B cell (primary cell): ENCODE measurements at regions not wholly inside any gene's neighbourhood (a gene's known extent, or its start where the extent isn't known, plus 50 kb on each side); places are given as distances from the start of the nearest gene placed in this dataset.
A peak's percentile ranks its signal among the peaks of the same experiment; 100 is the strongest.

Source experiments
- ATAC-seq: fragments of 200-7000 bp; cut with Tn5 transposase; one replicate; pipeline ENCODE4 v1.10.0; 2021; ENCODE audit warnings: low read depth, mild to moderate bottlenecking, moderate number of reproducible peaks, moderate library complexity
- CTCF ChIA-PET: fragments of 350-600 bp; sonication (Branson Sonifier 250); formaldehyde crosslinking; loops from one replicate; lab custom pipeline; 2021; ENCODE audit warnings: antibody characterized with exemption, inconsistent platforms; lab: Charles Lee
- POLR2A ChIA-PET: fragments of 350-600 bp; sonication (Branson Sonifier 250); formaldehyde crosslinking; loops from one replicate; lab custom pipeline; 2021; ENCODE audit warnings: antibody characterized with exemption; lab: Charles Lee
- DNase-seq: peaks from one replicate; pipeline ENCODE4 v3.0.0; 2013
- H2AFZ ChIP-seq: 2 replicates; pipeline ENCODE4 v1.6.1; 2012; ENCODE audit warnings: mild to moderate bottlenecking, low read depth, low read length; ENCODE audit not compliant: insufficient read depth, poor library complexity, severe bottlenecking
- H3K27ac ChIP-seq, 2 donors: 1 replicate in 1 of 2; 2 replicates in 1 of 2; pipeline ENCODE4 v1.5.1; 2012 to 2013; ENCODE audit warnings: low read length in 2 of 2, mild to moderate bottlenecking in 2 of 2, moderate library complexity in 1 of 2
- H3K27me3 ChIP-seq, 4 experiments: fragments of 200-600 bp in 1 of 4; sonication (generic) in 1 of 4; replicated peaks in 1 of 4; 1 replicate in 2 of 4; 2 replicates in 2 of 4; pipeline versions ENCODE4 v1.6.1 to v1.7.0; 2013 to 2016; ENCODE audit warnings: low read length in 3 of 4, mild to moderate bottlenecking in 2 of 4, mixed read lengths in 1 of 4, moderate library complexity in 1 of 4; ENCODE audit not compliant: insufficient read depth in 4 of 4, control insufficient read depth in 3 of 4; ENCODE audit errors: control extremely low read depth in 1 of 4
- H3K36me3 ChIP-seq, 2 experiments: replicated peaks in 1 of 2; 1 replicate in 1 of 2; 2 replicates in 1 of 2; pipeline versions ENCODE4 v1.6.1 to v1.7.1; 2013; ENCODE audit warnings: low read length in 1 of 2; ENCODE audit not compliant: insufficient read depth in 2 of 2, control insufficient read depth in 1 of 2; ENCODE audit errors: control extremely low read depth in 1 of 2, extremely low read depth in 1 of 2
- H3K4me1 ChIP-seq, 2 donors: fragments of 200-600 bp in 1 of 2; sonication (generic) in 1 of 2; 1 replicate in 1 of 2; 2 replicates in 1 of 2; pipeline versions ENCODE4 v1.5.1 to v1.6.1; 2013 to 2017; ENCODE audit warnings: low read length in 2 of 2; ENCODE audit not compliant: control insufficient read depth in 2 of 2, insufficient read depth in 2 of 2
- H3K4me2 ChIP-seq: replicated peaks from 2 replicates; pipeline ENCODE3; 2012; ENCODE audit warnings: mild to moderate bottlenecking, low read depth, low read length; ENCODE audit not compliant: poor library complexity, severe bottlenecking
- H3K4me3 ChIP-seq, 5 experiments: fragments of 200-600 bp in 1 of 5; sonication (generic) in 1 of 5; 1 replicate in 3 of 5; 2 replicates in 2 of 5; pipeline versions ENCODE4 v1.5.1 to v1.7.0; 2011 to 2016; ENCODE audit warnings: low read length in 4 of 5, mild to moderate bottlenecking in 4 of 5, low read depth in 2 of 5, control low read depth in 1 of 5, moderate library complexity in 1 of 5; ENCODE audit not compliant: insufficient read depth in 1 of 5; ENCODE audit errors: control extremely low read depth in 1 of 5, extremely low read depth in 1 of 5
- H3K79me2 ChIP-seq: fragments of 200-600 bp; sonication (generic); one replicate; pipeline ENCODE4 v1.6.0; 2016; ENCODE audit warnings: low read length; ENCODE audit not compliant: control insufficient read depth, insufficient read depth
- H3K9ac ChIP-seq: fragments of 200-600 bp; sonication (generic); 2 replicates; pipeline ENCODE4 v1.6.1; 2017; ENCODE audit warnings: mild to moderate bottlenecking, low read length, moderate library complexity
- H3K9me3 ChIP-seq, 3 donors: one replicate each; pipeline versions ENCODE4 v1.6.1 to v1.7.1; 2013; ENCODE audit warnings: low read length in 2 of 3; ENCODE audit not compliant: control insufficient read depth in 2 of 3, insufficient read depth in 1 of 3; ENCODE audit errors: control extremely low read depth in 1 of 3
- H4K20me1 ChIP-seq: 2 replicates; pipeline ENCODE4 v1.6.0; 2012; ENCODE audit warnings: mild to moderate bottlenecking, low read length; ENCODE audit not compliant: insufficient read depth, control insufficient read depth, poor library complexity, severe bottlenecking
- H3K27ac Mint-ChIP-seq: one replicate; pipeline ENCODE4 v1.8.0; 2021; ENCODE audit warnings: mixed read lengths
- H3K27me3 Mint-ChIP-seq: one replicate; pipeline ENCODE4 v1.8.0; 2021; ENCODE audit warnings: mixed read lengths
- H3K4me1 Mint-ChIP-seq: one replicate; pipeline ENCODE4 v1.8.0; 2021; ENCODE audit warnings: mixed read lengths
- H3K4me3 Mint-ChIP-seq: one replicate; pipeline ENCODE4 v1.8.0; 2021; ENCODE audit warnings: mixed read lengths
- H3K9me3 Mint-ChIP-seq: one replicate; pipeline ENCODE4 v1.8.0; 2022; ENCODE audit warnings: mixed read lengths; ENCODE audit not compliant: insufficient read depth
- EZH2 ChIP-seq: IDR thresholded peaks from 2 replicates; pipeline ENCODE4 v1.6.1; 2012; ENCODE audit warnings: borderline replicate concordance, low read depth, mild to moderate bottlenecking, moderate library complexity, low read length; ENCODE audit not compliant: insufficient read depth, poor library complexity, severe bottlenecking
- WGBS: methylation state at CpG from one replicate; pipeline ENCODE4 v1.1.5; 2013; ENCODE audit warnings: missing lambda C conversion rate; ENCODE audit not compliant: insufficient coverage; 5-methylcytosine and 5-hydroxymethylcytosine counted together
- intact Hi-C: fragments of 100-400 bp; cut with micrococcal nuclease; formaldehyde crosslinking; loops from one replicate; pipeline ENCODE4 v1.10.0; 2022
- TF ChIP-seq, protein P1 (sequence below): fragments of 200-600 bp; IDR thresholded peaks from one replicate; pipeline ENCODE4 v1.8.0; 2022; ENCODE audit warnings: antibody characterized with exemption, mild to moderate bottlenecking

DNA sequence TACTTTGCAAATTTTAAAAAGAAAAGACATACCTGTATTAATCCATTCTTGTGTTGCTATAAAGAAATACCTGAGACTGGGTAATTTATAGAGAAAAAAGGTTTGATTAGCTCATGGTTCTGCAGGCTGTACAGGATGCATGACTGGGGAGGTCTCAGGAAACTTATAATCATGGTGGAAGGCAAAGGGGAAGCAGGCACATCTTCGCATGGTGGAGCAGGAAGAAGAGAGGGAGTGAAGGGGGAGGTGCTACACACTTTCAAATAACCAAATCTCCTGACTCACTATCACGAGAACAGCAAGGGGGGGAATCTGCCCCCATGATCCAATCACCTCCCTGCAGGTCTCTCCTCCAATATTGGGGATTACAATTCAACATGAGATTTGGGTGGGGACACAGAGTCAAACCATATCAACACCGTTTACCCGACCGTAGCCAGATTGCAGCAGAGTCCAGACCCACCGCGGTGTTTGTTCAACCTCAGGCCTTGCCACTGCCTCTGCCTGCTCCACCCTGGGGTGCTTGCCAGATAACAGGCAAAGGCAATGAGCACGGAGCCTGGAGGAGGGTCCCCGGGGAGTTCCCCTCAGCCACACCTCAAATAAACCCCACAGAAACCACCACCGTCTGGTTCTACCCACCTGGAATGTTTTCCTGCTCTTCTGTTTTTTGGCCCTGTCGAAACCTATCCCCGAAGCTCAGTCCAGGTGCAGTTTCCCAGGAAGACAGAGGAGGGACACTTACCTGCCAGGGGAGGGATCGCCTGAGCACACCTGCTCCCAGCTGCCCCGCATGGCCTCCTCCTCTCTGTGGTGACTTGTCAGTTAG, 142.2 kb upstream of the AFDN start:
- intact Hi-C loops: no loop called here
- Histone ChIP-seq H3K27me3 (peaks cover 0 to 44% (median 1%) of the 10 kb centered on the region in 4 experiments), H3K4me2 (no peak overlapping the region), H3K4me3 (no peak overlapping the region), H2AFZ (no peak overlapping the region), H3K79me2 (no peaks in the 10 kb centered on the region), H3K36me3 (no peaks in the 10 kb centered on the region), H3K9ac (no peak overlapping the region), H4K20me1 (no peaks in the 10 kb centered on the region), H3K27ac (no peak overlapping the region), H3K4me1 (peaks cover 0 to 5% of the 10 kb centered on the region in 2 donors), H3K9me3 (peaks cover 0 to 10% (median 0%) of the 10 kb centered on the region in 3 donors)
- DNase-seq (no peak), ATAC-seq (no peak)
- H3K27ac Mint-ChIP-seq: no peak overlapping the region
- TF ChIP-seq, protein P1, sequence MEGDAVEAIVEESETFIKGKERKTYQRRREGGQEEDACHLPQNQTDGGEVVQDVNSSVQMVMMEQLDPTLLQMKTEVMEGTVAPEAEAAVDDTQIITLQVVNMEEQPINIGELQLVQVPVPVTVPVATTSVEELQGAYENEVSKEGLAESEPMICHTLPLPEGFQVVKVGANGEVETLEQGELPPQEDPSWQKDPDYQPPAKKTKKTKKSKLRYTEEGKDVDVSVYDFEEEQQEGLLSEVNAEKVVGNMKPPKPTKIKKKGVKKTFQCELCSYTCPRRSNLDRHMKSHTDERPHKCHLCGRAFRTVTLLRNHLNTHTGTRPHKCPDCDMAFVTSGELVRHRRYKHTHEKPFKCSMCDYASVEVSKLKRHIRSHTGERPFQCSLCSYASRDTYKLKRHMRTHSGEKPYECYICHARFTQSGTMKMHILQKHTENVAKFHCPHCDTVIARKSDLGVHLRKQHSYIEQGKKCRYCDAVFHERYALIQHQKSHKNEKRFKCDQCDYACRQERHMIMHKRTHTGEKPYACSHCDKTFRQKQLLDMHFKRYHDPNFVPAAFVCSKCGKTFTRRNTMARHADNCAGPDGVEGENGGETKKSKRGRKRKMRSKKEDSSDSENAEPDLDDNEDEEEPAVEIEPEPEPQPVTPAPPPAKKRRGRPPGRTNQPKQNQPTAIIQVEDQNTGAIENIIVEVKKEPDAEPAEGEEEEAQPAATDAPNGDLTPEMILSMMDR: no peak
- WGBS: 74% methylated on average over 12 of the region's 14 CpGs
- H3K4me1 Mint-ChIP-seq: peaks cover 17% of the 10 kb centered on the region
- ChIA-PET POLR2A (no interaction called here), CTCF (no interaction called here)
- peaks cover 53% of the 10 kb centered on the region for H3K27me3 Mint-ChIP-seq
- no peaks in the 10 kb centered on the region for H3K9me3 Mint-ChIP-seq
- no peak overlapping the region for H3K4me3 Mint-ChIP-seq

DNA sequence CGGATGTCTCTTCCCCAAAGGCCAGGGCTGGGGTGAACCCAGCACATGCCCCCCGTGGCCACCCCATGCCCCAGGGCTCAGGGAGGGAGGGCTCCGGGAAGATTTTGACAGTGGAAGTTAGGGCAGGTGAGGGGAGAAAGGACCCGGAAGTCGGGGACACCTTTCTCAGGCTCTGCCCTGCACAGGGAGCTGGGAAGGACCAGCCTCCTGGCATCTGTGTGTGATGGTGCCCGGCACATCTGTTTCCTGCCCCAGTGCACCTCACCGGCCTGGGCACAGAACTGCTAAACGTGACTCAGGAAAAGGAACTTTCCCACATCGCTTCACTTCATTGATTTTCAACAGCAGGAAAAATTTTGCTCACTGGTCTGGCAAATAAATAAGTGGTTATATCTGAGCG, 141.1 kb upstream of the AFDN start:
- ChIA-PET CTCF (no interaction called here), POLR2A (no interaction called here)
- H3K4me1 Mint-ChIP-seq: peaks cover 17% of the 10 kb centered on the region
- peaks cover 0 to 10% (median 0%) of the 10 kb centered on the region in 3 donors for H3K9me3 ChIP-seq
- peak overlapping the region; percentile 36 for H2AFZ ChIP-seq
- 4% methylated on average over 8 of the region's 10 CpGs for WGBS
- peaks cover 0 to 5% of the 10 kb centered on the region in 2 donors for H3K4me1 ChIP-seq
- H3K27ac ChIP-seq: no peak overlapping the region
- no peaks in the 10 kb centered on the region for H4K20me1 ChIP-seq
- no peak overlapping the region for H3K4me3 Mint-ChIP-seq
- no peak overlapping the region for H3K27ac Mint-ChIP-seq
- no peak overlapping the region for H3K4me2 ChIP-seq
- no peak overlapping the region for H3K4me3 ChIP-seq
- peaks cover 0 to 36% (median 1%) of the 10 kb centered on the region in 4 experiments for H3K27me3 ChIP-seq
- no peak overlapping the region for H3K9ac ChIP-seq
- intact Hi-C loops: no loop called here
- no peaks in the 10 kb centered on the region for H3K79me2 ChIP-seq
- no peaks in the 10 kb centered on the region for H3K36me3 ChIP-seq
- no peak for DNase-seq
- H3K9me3 Mint-ChIP-seq: no peaks in the 10 kb centered on the region
- no peak for ATAC-seq
- H3K27me3 Mint-ChIP-seq: peaks cover 44% of the 10 kb centered on the region
- TF ChIP-seq, protein P1: no peak
- TF ChIP-seq EZH2: no peak
